ENCODE measurements at regions not wholly inside any gene's neighbourhood (a gene's known extent, or its start where the extent isn't known, plus 50 kb on each side); places are given as distances from the start of the nearest gene placed in this dataset.
"Not testable (repeated sequence)": the region's sequence is repeated elsewhere in the genome, so short reads cannot be mapped to it uniquely, and the experiment has no call there.

GRCh38 chr6:51049288-51049982 is 230.8 kb downstream of the TFAP2B start:
- WGBS, 2 donors = 75 to 78% methylated on average over 3 of the region's 3 CpGs
- ATAC-seq (ENCODE audit: low FRiP score) = no peak

DNA sequence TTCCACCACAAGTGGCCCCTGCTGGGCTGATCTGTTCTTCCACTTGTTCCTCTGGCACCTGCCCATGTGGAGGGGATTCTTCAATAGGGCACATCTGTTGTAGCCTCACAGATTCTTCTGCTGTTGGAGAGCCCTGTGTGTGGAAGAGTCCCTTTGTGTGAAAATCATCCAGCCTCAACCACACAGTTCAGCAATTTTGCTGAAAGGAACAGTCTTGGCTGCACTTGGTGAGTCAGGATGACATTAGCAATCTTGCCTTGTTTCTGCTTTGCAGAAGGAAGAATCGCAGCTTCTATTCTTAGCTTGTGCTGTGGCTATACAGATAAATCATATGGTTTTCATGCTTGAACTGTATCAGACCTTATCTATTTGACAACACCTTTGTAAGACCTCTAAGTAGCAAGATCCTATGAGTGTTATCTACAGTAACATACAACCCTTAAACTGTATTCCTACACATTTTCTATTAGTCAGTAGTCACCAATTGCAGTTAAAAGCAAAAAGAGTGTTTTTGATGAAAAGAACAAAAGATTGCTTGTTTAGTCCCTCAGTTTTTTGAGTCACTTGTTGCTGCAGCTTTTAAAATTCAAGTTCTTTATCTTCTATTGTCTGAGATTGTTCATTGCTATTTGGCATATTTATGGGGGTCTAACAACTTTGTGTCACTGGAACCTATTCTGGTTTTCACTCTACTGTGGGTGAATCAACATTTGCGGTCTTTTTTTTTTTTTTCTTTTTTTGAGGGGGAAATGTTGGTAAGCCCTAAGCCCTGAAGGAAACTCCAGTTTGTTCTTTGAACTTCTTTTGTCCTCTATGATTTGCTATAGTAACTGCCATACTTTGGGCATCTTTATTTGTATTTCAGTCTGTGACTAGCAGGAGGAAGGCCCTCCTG is 231.6 kb downstream of the TFAP2B start:
- 42 to 48% methylated on average over 2 of the region's 2 CpGs for WGBS, 2 donors
- no peaks in the 10 kb centered on the region for H3K27me3 ChIP-seq (ENCODE audit: control insufficient read depth in 1 of 2, insufficient read depth in 2 of 2, low read length in 1 of 2)
- no peak overlapping the region for H3K27ac ChIP-seq (ENCODE audit: low read depth in 1 of 2, low read length in 2 of 2)
- H3K36me3 ChIP-seq (ENCODE audit: control insufficient read depth in 1 of 2, insufficient read depth in 2 of 2, low read length in 1 of 2) = no peaks in the 10 kb centered on the region
- intact Hi-C loops (cut with DNase I) = no loop called here
- no peaks in the 10 kb centered on the region for H3K9me3 ChIP-seq (ENCODE audit: control insufficient read depth, low read length)
- H3K4me1 ChIP-seq (ENCODE audit: control insufficient read depth in 1 of 2, insufficient read depth in 2 of 2, low read length in 2 of 2) = no peaks in the 10 kb centered on the region
- no peak for DNase-seq
- ATAC-seq (ENCODE audit: low FRiP score) = no peak
- no peak overlapping the region for H3K4me3 ChIP-seq (ENCODE audit: low read length in 2 of 2)

More at GRCh38 chr6:51049288-51049982, 230.8 kb downstream of the TFAP2B start:
- Histone ChIP-seq H3K27ac (ENCODE audit: low read depth in 1 of 2, low read length in 2 of 2) (no peak overlapping the region), H3K4me1 (ENCODE audit: control insufficient read depth in 1 of 2, insufficient read depth in 2 of 2, low read length in 2 of 2) (no peaks in the 10 kb centered on the region), H3K27me3 (ENCODE audit: control insufficient read depth in 1 of 2, insufficient read depth in 2 of 2, low read length in 1 of 2) (no peaks in the 10 kb centered on the region), H3K36me3 (ENCODE audit: control insufficient read depth in 1 of 2, insufficient read depth in 2 of 2, low read length in 1 of 2) (no peaks in the 10 kb centered on the region), H3K4me3 (ENCODE audit: low read length in 2 of 2) (no peak overlapping the region), H3K9me3 (ENCODE audit: control insufficient read depth, low read length) (no peaks in the 10 kb centered on the region)
- intact Hi-C loops (cut with DNase I) = no loop called here
- DNase-seq = no peak

DNA sequence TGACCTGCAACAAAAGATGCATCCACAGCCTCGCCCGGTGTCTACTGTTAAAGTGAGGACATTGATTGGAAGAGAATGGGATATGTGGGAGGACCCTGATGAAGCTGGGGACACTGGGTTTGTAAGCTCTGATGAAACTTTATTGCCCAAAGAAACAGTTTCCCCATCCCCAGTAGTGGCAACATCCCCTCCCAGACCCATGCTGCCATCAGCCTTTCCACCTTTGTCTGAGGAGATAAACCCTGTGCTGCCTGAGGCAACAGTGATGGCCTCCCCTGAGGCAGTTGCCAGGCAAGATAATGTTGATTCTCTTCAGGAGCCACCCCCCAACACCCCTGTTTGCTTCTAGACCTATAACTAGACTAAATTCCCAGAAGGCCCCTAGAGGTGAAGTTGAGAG is 234.0 kb downstream of the TFAP2B start:
- DNase-seq; H3K4me3 ChIP-seq (ENCODE audit: low read length in 2 of 2); H3K36me3 ChIP-seq (ENCODE audit: control insufficient read depth in 1 of 2, insufficient read depth in 2 of 2, low read length in 1 of 2); intact Hi-C loops (cut with DNase I); H3K4me1 ChIP-seq (ENCODE audit: control insufficient read depth in 1 of 2, insufficient read depth in 2 of 2, low read length in 2 of 2); H3K9me3 ChIP-seq (ENCODE audit: control insufficient read depth, low read length); H3K27ac ChIP-seq (ENCODE audit: low read depth in 1 of 2, low read length in 2 of 2); ATAC-seq (ENCODE audit: low FRiP score); H3K27me3 ChIP-seq (ENCODE audit: control insufficient read depth in 1 of 2, insufficient read depth in 2 of 2, low read length in 1 of 2): not testable (repeated sequence)
- WGBS, 2 donors = 75 to 81% methylated on average over 2 of the region's 2 CpGs

- not testable (repeated sequence) for H3K4me1 ChIP-seq (ENCODE audit: control insufficient read depth in 1 of 2, insufficient read depth in 2 of 2, low read length in 2 of 2); H3K9me3 ChIP-seq (ENCODE audit: control insufficient read depth, low read length)
Measured at GRCh38 chr6:51055316-51055715, 236.6 kb downstream of the TFAP2B start.

GRCh38 chr6:51057296-51057695 is 238.6 kb downstream of the TFAP2B start:
- WGBS, 2 donors = 89 to 93% methylated on average over 4 of the region's 4 CpGs
- intact Hi-C loops (cut with DNase I) = no loop called here
- Histone ChIP-seq H3K4me1 (ENCODE audit: control insufficient read depth in 1 of 2, insufficient read depth in 2 of 2, low read length in 2 of 2) (no peaks in the 10 kb centered on the region), H3K27me3 (ENCODE audit: control insufficient read depth in 1 of 2, insufficient read depth in 2 of 2, low read length in 1 of 2) (no peaks in the 10 kb centered on the region), H3K36me3 (ENCODE audit: control insufficient read depth in 1 of 2, insufficient read depth in 2 of 2, low read length in 1 of 2) (no peaks in the 10 kb centered on the region), H3K4me3 (ENCODE audit: low read length in 2 of 2) (no peak overlapping the region), H3K27ac (ENCODE audit: low read depth in 1 of 2, low read length in 2 of 2) (no peak overlapping the region), H3K9me3 (ENCODE audit: control insufficient read depth, low read length) (no peaks in the 10 kb centered on the region)
- DNase-seq = no peak
- no peak for ATAC-seq (ENCODE audit: low FRiP score)

More at GRCh38 chr6:51055316-51055715, 236.6 kb downstream of the TFAP2B start:
- intact Hi-C loops (cut with DNase I); H3K27ac ChIP-seq (ENCODE audit: low read depth in 1 of 2, low read length in 2 of 2); ATAC-seq (ENCODE audit: low FRiP score); H3K27me3 ChIP-seq (ENCODE audit: control insufficient read depth in 1 of 2, insufficient read depth in 2 of 2, low read length in 1 of 2); H3K36me3 ChIP-seq (ENCODE audit: control insufficient read depth in 1 of 2, insufficient read depth in 2 of 2, low read length in 1 of 2); H3K4me3 ChIP-seq (ENCODE audit: low read length in 2 of 2); DNase-seq: not testable (repeated sequence)
- 62 to 68% methylated on average over 2 of the region's 2 CpGs for WGBS, 2 donors

DNA sequence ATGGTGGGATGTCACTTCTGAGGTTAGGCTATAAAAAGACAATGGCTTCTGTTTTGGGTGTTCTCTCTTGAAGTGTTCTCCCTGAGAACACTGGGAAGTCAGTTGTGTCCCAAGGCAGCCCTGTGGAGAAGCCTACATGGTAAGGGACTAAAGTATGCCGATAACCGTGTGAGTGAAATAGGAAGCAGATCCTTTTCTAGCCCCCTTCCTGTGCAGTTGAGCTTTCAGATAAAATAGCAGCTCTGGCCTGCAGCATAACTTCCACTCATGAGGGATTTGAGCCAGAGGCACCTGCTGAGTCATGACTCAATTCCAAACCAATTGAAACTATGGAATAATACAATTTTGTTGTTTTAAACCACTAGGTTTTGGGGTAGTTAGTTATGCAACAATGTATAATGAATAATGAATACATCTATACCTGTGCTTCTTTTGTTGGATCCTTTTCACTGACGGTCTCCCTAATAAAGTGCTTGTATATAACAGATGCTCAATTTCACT is 241.6 kb downstream of the TFAP2B start:
- no peak for ATAC-seq (ENCODE audit: low FRiP score)
- intact Hi-C loops (cut with DNase I) = no loop called here
- 77 to 85% methylated on average over 3 of the region's 3 CpGs for WGBS, 2 donors

DNA sequence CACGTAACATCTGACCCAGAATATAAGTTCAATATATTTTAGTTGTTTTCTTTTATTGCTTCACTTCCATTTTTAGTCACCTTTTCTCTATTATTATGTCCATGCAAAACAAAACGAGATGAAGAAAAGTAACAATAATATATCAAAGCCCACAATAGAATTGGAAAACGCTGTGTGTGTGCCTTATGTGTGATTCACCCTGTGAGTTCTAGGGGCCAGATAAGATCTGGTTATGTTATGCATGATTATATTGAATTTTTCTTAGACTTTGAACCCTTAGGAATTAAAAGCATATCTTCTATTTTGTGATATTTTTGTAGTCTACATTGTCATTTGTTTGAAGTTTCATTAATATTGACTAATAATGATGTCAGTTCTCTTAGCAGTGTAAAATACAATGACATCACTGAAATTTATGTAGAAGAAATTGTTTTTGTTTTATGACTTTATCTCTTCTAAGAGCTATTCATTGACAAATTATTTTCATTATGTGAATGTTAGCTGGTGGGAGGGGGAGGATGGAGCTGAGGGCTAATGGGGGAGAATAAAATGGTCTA is 243.6 kb downstream of the TFAP2B start:
- no peaks in the 10 kb centered on the region for H3K9me3 ChIP-seq (ENCODE audit: control insufficient read depth, low read length)
- no peaks in the 10 kb centered on the region for H3K36me3 ChIP-seq (ENCODE audit: control insufficient read depth in 1 of 2, insufficient read depth in 2 of 2, low read length in 1 of 2)
- H3K4me1 ChIP-seq (ENCODE audit: control insufficient read depth in 1 of 2, insufficient read depth in 2 of 2, low read length in 2 of 2) = no peaks in the 10 kb centered on the region
- intact Hi-C loops (cut with DNase I) = no loop called here
- H3K27ac ChIP-seq (ENCODE audit: low read depth in 1 of 2, low read length in 2 of 2) = no peak overlapping the region
- no peak overlapping the region for H3K4me3 ChIP-seq (ENCODE audit: low read length in 2 of 2)
- 54 to 57% methylated on average over 3 of the region's 3 CpGs for WGBS, 2 donors
- no peaks in the 10 kb centered on the region for H3K27me3 ChIP-seq (ENCODE audit: control insufficient read depth in 1 of 2, insufficient read depth in 2 of 2, low read length in 1 of 2)
- DNase-seq = no peak
- no peak for ATAC-seq (ENCODE audit: low FRiP score)

More for the DNA sequence above, 241.6 kb downstream of the TFAP2B start:
- Histone ChIP-seq H3K27ac (ENCODE audit: low read depth in 1 of 2, low read length in 2 of 2) (no peak overlapping the region), H3K9me3 (ENCODE audit: control insufficient read depth, low read length) (no peaks in the 10 kb centered on the region), H3K36me3 (ENCODE audit: control insufficient read depth in 1 of 2, insufficient read depth in 2 of 2, low read length in 1 of 2) (no peaks in the 10 kb centered on the region), H3K4me3 (ENCODE audit: low read length in 2 of 2) (no peak overlapping the region), H3K27me3 (ENCODE audit: control insufficient read depth in 1 of 2, insufficient read depth in 2 of 2, low read length in 1 of 2) (no peaks in the 10 kb centered on the region), H3K4me1 (ENCODE audit: control insufficient read depth in 1 of 2, insufficient read depth in 2 of 2, low read length in 2 of 2) (no peaks in the 10 kb centered on the region)
- DNase-seq = no peak

- Histone ChIP-seq H3K27me3 (ENCODE audit: control insufficient read depth in 1 of 2, insufficient read depth in 2 of 2, low read length in 1 of 2) (no peaks in the 10 kb centered on the region), H3K27ac (ENCODE audit: low read depth in 1 of 2, low read length in 2 of 2) (no peak overlapping the region), H3K4me3 (ENCODE audit: low read length in 2 of 2) (no peak overlapping the region), H3K4me1 (ENCODE audit: control insufficient read depth in 1 of 2, insufficient read depth in 2 of 2, low read length in 2 of 2) (peaks cover 0 to 2% of the 10 kb centered on the region in 2 donors), H3K9me3 (ENCODE audit: control insufficient read depth, low read length) (no peaks in the 10 kb centered on the region), H3K36me3 (ENCODE audit: control insufficient read depth in 1 of 2, insufficient read depth in 2 of 2, low read length in 1 of 2) (no peaks in the 10 kb centered on the region)
- ATAC-seq (ENCODE audit: low FRiP score) (no peak), DNase-seq (no peak)
- intact Hi-C loops (cut with DNase I) = no loop called here
- 60 to 62% methylated on average over 3 of the region's 3 CpGs for WGBS, 2 donors
Measured at GRCh38 chr6:51077821-51078518, 259.3 kb downstream of the TFAP2B start.

Data from aorta (tissue), 5 donors.